ENCODE measurements at regions not wholly inside any gene's neighbourhood (a gene's known extent, or its start where the extent isn't known, plus 50 kb on each side); places are given as distances from the start of the nearest gene placed in this dataset.

GRCh38 chr2:65608466-65608865, 176.1 kb upstream of the SPRED2 start (continued):
- TF ChIP-seq, protein P1, sequence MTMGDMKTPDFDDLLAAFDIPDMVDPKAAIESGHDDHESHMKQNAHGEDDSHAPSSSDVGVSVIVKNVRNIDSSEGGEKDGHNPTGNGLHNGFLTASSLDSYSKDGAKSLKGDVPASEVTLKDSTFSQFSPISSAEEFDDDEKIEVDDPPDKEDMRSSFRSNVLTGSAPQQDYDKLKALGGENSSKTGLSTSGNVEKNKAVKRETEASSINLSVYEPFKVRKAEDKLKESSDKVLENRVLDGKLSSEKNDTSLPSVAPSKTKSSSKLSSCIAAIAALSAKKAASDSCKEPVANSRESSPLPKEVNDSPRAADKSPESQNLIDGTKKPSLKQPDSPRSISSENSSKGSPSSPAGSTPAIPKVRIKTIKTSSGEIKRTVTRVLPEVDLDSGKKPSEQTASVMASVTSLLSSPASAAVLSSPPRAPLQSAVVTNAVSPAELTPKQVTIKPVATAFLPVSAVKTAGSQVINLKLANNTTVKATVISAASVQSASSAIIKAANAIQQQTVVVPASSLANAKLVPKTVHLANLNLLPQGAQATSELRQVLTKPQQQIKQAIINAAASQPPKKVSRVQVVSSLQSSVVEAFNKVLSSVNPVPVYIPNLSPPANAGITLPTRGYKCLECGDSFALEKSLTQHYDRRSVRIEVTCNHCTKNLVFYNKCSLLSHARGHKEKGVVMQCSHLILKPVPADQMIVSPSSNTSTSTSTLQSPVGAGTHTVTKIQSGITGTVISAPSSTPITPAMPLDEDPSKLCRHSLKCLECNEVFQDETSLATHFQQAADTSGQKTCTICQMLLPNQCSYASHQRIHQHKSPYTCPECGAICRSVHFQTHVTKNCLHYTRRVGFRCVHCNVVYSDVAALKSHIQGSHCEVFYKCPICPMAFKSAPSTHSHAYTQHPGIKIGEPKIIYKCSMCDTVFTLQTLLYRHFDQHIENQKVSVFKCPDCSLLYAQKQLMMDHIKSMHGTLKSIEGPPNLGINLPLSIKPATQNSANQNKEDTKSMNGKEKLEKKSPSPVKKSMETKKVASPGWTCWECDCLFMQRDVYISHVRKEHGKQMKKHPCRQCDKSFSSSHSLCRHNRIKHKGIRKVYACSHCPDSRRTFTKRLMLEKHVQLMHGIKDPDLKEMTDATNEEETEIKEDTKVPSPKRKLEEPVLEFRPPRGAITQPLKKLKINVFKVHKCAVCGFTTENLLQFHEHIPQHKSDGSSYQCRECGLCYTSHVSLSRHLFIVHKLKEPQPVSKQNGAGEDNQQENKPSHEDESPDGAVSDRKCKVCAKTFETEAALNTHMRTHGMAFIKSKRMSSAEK (CRISPR knock-in tag; IDR thresholded peaks at IDR 0.05; ENCODE audit: borderline replicate concordance), result no peak
- no peak for TF ChIP-seq PRDM15 (CRISPR knock-in tag; IDR thresholded peaks at IDR 0.05)
- TF ChIP-seq GRHL2 (CRISPR knock-in tag; IDR thresholded peaks at IDR 0.05; ENCODE audit: insufficient replicate concordance, severe bottlenecking), result no peak
- TF ChIP-seq KAT7 (CRISPR knock-in tag; IDR thresholded peaks at IDR 0.05; ENCODE audit: borderline replicate concordance), result no peak
- no peak for TF ChIP-seq NR1H2 (CRISPR knock-in tag; IDR thresholded peaks at IDR 0.05)
- TF ChIP-seq, protein P2, sequence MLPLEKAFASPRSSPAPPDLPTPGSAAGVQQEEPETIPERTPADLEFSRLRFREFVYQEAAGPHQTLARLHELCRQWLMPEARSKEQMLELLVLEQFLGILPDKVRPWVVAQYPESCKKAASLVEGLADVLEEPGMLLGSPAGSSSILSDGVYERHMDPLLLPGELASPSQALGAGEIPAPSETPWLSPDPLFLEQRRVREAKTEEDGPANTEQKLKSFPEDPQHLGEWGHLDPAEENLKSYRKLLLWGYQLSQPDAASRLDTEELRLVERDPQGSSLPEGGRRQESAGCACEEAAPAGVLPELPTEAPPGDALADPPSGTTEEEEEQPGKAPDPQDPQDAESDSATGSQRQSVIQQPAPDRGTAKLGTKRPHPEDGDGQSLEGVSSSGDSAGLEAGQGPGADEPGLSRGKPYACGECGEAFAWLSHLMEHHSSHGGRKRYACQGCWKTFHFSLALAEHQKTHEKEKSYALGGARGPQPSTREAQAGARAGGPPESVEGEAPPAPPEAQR (CRISPR knock-in tag; IDR thresholded peaks at IDR 0.05), result no peak

DNA sequence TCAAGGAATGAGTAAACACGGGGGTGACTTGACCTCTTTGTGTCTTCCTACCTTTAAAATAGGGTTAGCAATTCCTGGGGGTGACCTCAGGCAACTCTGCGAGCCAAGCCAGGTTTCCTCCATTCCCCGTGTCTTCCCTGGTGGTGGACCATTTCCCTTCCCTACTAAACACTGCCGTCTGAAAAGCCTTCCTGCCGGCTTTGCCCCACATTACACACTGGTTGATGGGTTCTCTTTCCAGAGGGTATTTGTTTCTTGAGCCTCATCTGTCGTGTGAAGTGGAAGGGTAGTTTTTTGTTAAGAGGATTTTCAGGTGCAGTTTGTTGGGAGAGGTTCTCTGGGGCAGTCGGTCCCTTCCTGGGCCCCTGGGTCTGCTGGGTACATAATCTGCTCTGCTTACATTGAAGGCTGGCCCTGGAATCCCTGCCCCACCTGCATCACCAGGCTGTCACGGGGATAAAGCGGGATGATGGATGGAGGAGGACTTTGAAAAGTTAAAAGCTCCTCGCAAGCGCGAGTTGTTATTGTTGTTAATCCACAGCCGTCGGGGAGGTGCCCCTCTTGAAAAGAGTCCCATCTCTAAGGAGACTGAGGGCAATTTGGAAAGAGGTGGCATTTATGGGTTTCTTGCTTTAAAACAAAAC, 175.4 kb upstream of the SPRED2 start:
- Mint-ChIP-seq H3K27ac (no peak overlapping the region), H3K4me1 (peaks cover 17% of the 10 kb centered on the region), H3K9me3 (0 out of 2 replicates have a peak, but pooled peaks cover 3% of the 10 kb centered on the region), H3K27me3 (ENCODE audit: low read depth) (no peaks in the 10 kb centered on the region), H3K4me3 (no peak overlapping the region), H3K36me3 (no peaks in the 10 kb centered on the region)
- ChIA-PET POLR2A (interaction anchor here (0.6 kb wide), 1 partner anchor 769 kb away, joined by 3 read pairs; no protein-coding TSS in a partner anchor), CTCF (interaction anchor here (0.6 to 1.8 kb wide), 2 partner anchors 33 to 98 kb away, joined by 3 to 4 read pairs; no protein-coding TSS in a partner anchor)
- ATAC-seq (no peak), DNase-seq (ENCODE audit: low spot score) (no peak)
- TF ChIP-seq MYBL2 (CRISPR knock-in tag; IDR thresholded peaks at IDR 0.05) (no peak), AFF4 (CRISPR knock-in tag; IDR thresholded peaks at IDR 0.05; ENCODE audit: borderline replicate concordance) (no peak), ZNF416 (CRISPR knock-in tag; IDR thresholded peaks at IDR 0.05) (no peak), ATF2 (CRISPR knock-in tag; IDR thresholded peaks at IDR 0.05; ENCODE audit: borderline replicate concordance, low read depth) (no peak), NFE2L1 (CRISPR knock-in tag; IDR thresholded peaks at IDR 0.05) (no peak), E2F5 (CRISPR knock-in tag; IDR thresholded peaks at IDR 0.05) (no peak), PRRX2 (CRISPR knock-in tag; IDR thresholded peaks at IDR 0.05) (no peak), ELF4 (CRISPR knock-in tag; IDR thresholded peaks at IDR 0.05; ENCODE audit: low read depth) (no peak), PREB (CRISPR knock-in tag; IDR thresholded peaks at IDR 0.05; ENCODE audit: borderline replicate concordance) (no peak), TEAD1 (CRISPR knock-in tag; IDR thresholded peaks at IDR 0.05) (no peak), ATF1 (CRISPR knock-in tag; IDR thresholded peaks at IDR 0.05) (no peak)

Data from WTC11 (cell line).